ENCODE measurements at regions not wholly inside any gene's neighbourhood (a gene's known extent, or its start where the extent isn't known, plus 50 kb on each side); places are given as distances from the start of the nearest gene placed in this dataset.

DNA sequence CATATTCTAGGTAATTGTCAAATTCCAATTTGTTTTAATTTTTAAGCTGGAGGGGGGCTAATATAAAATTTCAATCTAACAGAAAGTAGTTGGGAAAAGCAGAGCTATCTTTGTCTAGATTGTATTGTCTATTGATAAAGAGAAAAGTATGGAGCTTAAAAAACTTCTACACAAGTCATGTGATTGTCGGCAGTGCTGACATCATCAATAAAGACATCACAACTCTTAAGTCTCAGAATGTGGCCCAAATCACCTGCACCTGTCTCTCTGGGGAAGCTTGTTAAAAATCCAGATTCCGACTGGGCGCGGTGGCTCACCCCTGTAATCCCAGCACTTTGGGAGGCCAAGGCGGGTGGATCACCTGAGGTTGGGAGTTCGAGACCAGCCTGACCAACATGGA lies 333.8 kb downstream of the RASEF start:
- TF ChIP-seq, protein P1, sequence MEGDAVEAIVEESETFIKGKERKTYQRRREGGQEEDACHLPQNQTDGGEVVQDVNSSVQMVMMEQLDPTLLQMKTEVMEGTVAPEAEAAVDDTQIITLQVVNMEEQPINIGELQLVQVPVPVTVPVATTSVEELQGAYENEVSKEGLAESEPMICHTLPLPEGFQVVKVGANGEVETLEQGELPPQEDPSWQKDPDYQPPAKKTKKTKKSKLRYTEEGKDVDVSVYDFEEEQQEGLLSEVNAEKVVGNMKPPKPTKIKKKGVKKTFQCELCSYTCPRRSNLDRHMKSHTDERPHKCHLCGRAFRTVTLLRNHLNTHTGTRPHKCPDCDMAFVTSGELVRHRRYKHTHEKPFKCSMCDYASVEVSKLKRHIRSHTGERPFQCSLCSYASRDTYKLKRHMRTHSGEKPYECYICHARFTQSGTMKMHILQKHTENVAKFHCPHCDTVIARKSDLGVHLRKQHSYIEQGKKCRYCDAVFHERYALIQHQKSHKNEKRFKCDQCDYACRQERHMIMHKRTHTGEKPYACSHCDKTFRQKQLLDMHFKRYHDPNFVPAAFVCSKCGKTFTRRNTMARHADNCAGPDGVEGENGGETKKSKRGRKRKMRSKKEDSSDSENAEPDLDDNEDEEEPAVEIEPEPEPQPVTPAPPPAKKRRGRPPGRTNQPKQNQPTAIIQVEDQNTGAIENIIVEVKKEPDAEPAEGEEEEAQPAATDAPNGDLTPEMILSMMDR (IDR thresholded peaks at IDR 0.05) = no peak
- no peak for TF ChIP-seq POLR2A (IDR thresholded peaks at IDR 0.05)

Measured in suprapubic skin (tissue), 3 donors.